NCI-H2196 (cell line): ENCODE measurements at regions not wholly inside any gene's neighbourhood (a gene's known extent, or its start where the extent isn't known, plus 50 kb on each side); places are given as distances from the start of the nearest gene placed in this dataset.
"Not testable (repeated sequence)": the region's sequence is repeated elsewhere in the genome, so short reads cannot be mapped to it uniquely, and the experiment has no call there.

ENCODE experiments used
- DNase-seq: peaks from one replicate; lab custom pipeline; 2025; ENCODE audit not compliant: unreplicated experiment; lab: John Stamatoyannopoulos, UW

DNA sequence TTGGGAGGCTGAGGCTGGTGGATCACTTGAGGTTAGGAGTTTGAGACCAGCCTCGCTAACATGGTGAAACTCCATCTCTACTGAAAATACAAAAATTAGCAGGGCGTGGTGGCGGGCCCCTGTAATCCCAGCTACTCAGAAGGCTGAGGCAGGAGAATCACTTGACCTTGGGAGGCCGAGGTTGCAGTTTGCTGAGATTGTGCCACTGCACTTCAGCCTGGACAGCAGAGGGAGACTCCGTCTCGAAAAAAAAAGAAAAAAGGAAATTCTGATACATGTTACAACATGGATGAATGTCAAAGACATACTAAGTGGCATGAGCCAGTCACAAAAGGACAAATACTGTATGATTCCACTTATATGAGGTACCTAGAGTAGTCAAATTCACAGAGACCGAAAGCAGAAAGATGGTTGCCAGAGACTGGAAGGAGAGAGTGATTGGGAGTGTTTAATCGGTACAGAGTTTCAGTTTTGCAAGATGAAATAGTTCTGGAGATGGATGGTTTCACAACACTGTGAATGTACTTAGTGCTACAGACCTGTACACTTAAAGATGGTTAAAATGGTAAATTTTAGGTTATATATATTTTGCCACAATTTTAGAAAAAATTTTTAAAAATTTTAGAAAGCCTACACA is 92.3 kb downstream of the BLID start:
- no peak for DNase-seq

- DNase-seq = no peak
These were observed 93.4 kb downstream of the BLID start for GRCh38 chr11:122022646-122023045.

- DNase-seq = no peak
These were observed 95.1 kb downstream of the BLID start for GRCh38 chr11:122020902-122021301.

DNA sequence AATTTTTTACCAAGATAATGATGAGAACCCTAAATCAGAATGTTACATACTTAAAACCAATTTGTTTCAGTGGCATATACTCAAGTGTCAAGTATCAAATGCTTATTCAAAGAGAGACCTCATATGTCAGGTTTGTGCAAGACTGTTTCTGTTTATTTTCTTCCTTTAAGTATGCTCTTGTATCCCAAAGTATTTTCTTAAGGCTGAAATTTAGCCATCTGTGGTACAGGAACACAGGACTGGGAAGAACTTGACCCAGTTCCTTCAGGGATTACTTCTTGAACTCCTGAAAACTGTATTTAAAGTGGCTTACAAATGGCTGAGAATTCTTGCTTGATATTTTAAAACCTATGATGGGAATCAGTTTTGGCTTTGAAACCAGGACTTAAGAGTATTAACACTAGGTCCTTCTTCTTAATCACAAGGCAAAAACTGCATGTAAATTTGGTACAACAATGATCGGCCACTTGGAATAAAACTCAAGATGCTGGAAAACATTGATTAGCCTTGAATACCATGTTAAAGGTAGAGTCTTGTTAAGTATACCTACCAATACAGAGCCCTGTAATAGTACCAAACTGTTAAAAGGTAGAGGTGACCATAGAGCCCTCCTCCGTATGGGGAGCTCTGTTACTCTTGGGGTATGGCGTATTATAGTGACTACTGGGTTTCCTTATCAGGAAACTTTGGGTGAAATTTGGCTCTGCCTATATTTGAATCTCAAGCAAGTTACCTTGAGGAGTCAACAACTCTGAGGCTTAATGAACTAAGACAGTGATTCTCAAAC is 95.9 kb downstream of the BLID start:
- DNase-seq = no peak

- no peak for DNase-seq
These were observed 108.4 kb downstream of the BLID start for GRCh38 chr11:122007601-122008071.

DNA sequence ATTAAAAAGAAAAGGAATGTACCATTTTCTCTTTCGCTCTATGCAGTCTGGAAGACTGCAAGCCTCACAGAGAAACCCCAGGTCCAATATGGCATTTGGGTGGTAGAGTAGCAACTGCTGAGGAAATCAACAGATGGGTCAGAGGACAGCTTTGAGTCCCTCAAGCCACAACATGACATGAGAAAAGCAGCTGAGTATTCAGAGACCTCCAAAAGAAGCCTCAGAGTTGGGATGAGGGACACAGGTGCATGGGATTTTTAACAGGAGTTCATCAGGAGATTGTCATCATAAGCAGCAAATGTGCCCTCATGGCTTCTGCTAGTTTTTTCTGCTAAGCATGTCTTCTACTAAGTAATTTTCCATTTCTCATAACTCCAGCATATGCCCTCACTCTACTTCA is 111.6 kb downstream of the BLID start:
- no peak for DNase-seq

DNA sequence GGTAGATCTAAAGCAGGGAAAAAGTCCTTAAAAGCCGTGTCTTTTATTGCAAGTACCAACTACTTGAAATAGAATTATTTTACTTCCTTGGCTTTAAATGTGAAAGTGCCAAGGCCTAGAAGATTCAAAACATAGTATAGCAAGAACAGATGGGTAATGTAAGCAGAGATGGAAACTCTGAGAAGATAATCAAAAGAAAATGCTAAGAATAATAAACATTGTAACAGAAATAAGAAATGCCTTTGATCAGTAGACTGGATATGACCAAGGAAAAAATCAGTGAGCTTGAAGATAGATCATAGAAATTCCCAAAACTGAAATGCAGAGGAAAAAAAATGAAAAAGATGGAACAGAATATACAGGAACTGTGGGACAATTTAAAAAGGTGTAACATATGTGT is 113.1 kb downstream of the BLID start:
- DNase-seq = no peak

DNA sequence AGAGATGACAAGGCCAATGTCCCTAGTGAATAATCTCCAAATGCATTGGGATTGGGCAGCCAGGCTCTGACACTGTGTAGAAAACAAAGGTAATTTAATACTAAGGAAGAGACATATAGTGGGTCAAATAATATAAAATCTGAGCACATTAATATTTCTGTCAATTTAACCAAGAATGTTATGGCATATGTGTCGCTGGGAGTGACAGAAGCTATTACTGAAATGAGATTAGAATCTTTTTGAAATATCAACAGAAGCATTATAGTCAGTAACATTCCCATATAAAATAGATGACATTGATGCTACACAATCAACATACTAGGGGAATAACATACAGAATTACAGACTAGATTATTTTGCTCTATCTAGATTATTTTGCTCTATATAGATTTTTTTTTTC is 114.0 kb downstream of the BLID start:
- no peak for DNase-seq

DNA sequence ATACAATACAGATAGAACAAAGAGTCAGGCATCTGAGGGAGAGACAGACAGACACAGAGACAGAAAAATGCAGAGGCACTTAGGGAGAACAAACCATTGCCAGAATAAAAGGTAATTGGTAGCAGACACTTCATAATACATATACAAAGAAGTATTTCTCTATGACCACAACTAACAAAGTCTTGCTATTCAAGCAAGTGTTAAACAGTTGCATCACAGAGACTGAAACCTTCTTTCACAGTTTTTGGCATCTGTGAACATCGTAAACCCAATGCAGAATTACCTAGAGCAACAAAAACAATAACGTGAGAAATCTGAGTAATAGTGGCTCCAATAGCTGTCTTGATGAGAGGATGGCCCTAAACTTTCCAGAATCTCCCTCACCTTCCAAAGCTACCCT is 116.4 kb downstream of the BLID start:
- no peak for DNase-seq

DNA sequence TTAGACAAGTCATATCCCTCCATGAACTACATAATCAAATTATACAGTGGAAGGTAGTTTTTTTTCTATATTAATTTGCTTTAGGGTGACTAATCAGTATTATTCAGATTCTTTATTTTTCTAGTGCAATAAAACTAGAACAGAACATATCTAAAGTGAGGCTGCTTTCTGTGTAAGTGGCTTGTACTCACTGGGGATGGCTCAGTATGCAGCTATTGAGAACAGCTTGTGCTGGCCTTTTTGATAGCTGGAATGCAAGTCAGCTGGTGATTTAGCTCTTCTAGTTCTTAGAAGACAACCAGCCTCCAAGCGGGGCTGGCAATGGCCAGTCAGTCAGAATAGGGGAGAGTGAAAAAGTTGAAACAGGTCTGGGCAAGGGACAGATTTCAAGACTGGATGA is 119.4 kb downstream of the BLID start:
- no peak for DNase-seq

DNA sequence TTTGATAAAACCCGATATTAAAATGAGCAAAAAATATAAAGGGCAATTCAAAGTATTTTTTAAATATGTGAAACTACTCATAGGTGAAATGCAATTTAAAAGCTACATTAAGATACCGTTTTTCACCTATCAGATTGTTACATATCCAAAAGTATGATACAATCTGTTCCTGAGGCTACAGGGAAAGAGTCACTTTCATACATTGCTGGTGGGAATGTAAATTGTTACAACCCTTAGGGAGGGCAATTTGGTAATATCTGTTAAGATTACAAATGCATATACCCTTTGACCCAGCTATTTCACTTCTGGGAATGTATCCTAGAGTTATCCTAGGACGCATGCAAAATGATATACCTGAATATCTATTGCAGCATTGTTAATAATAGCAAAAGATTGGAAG is 132.1 kb downstream of the BLID start:
- no peak for DNase-seq

DNA sequence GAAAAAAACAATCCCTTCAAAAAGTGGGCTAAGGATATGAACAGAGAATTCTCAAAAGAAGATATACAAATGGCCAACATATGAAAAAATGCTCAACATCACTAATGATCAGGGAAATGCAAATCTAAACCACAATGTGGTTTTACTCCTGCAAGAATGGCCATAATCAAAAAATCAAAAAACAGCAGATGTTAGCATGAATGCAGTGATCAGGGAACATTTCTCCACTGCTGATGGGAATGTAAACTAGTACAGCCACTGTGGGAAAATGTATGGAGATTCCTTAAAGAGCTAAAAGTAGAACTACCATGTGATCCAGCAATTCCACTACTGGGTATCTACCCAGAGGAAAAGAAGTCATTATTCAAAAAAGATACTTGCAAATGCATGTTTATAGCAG is 138.1 kb downstream of the BLID start:
- not testable (repeated sequence) for DNase-seq

DNA sequence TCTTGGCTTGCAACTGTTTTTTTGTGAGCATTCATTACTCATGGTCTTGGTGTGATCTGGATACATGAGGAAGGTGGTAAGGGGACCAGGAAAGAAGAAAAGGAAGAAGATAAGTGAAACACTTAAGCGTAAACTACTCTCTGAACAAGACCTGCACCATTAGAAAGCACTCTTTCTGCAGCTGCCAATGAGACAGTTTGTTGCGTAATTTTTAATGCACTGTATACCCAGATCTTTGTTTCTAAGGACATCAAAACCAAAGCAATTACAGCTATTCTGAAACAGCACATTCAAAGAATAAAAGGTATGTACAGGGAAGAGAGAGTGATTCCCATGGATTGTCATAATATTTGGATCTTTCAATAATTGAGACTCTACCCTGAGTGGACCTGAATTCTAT is 147.4 kb downstream of the BLID start:
- no peak for DNase-seq

GRCh38 chr11:121967131-121967704 is 148.8 kb downstream of the BLID start:
- no peak for DNase-seq

GRCh38 chr11:121965330-121965729 is 150.7 kb downstream of the BLID start:
- DNase-seq = no peak

- DNase-seq = no peak
These were observed 151.4 kb downstream of the BLID start for GRCh38 chr11:121964591-121964990.

DNA sequence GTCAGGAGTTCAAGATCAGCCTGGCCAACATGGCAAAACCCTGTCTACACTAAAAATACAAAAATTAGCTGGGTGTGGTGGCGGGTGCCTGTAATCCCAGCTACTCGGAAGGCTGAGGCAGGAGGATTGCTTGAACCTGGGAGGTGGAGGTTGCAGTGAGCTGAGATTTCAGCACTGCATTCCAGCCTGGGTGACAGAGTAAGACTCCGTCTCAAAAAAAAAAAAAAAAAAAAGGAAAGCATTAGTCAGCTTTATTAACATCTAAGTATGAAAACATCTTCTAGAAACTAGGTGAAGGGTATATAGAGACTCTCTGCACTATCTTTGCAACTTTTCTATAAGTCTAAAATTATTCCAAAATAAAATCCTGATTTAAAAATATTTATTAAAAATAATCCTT is 152.2 kb downstream of the BLID start:
- not testable (repeated sequence) for DNase-seq

DNA sequence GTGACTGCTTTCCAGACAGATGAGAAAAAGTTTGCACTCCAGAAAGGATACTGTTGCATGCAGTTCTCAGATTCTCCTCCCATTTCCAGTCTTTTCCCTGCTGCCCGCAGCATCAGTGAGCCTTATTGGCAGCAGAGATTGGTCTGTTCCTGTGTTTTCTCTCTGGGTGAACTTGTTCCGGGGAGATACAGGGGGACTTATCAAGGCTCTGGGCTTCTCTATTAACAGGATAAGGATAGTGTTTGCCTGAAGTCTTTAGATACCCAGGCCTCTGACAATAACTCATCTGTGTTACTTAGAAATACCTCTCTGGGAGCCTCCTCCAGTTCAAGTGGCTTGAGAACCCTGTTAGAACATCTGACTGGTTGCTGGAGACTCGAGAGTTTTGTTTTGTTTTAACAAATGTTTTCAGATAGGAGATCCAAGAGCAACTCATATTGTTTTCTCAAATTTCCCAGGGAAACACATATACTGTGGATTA is 154.7 kb downstream of the BLID start:
- no peak for DNase-seq

GRCh38 chr11:121958971-121959325 is 157.1 kb downstream of the BLID start:
- no peak for DNase-seq

- DNase-seq = no peak
These were observed 157.6 kb downstream of the BLID start for GRCh38 chr11:121958323-121958970.

GRCh38 chr11:121953122-121953521 is 162.9 kb downstream of the BLID start:
- DNase-seq = no peak

GRCh38 chr11:121950160-121950559 is 165.9 kb downstream of the BLID start:
- DNase-seq = no peak
